ENCODE measurements at regions not wholly inside any gene's neighbourhood (a gene's known extent, or its start where the extent isn't known, plus 50 kb on each side); places are given as distances from the start of the nearest gene placed in this dataset.

- Histone ChIP-seq H3K4me3 (ENCODE audit: control insufficient read depth in 1 of 2, extremely low read depth in 1 of 2, low read length in 1 of 2) (no peak overlapping the region), H3K27ac (ENCODE audit: low read length) (no peak overlapping the region), H3K4me1 (ENCODE audit: control insufficient read depth in 1 of 2, extremely low read depth in 1 of 2, insufficient read depth in 2 of 2, low read length in 2 of 2) (no peaks in the 10 kb centered on the region), H3K9me3 (no peaks in the 10 kb centered on the region), H3K36me3 (ENCODE audit: control insufficient read depth in 2 of 2, extremely low read depth in 1 of 2, insufficient read depth in 1 of 2, low read length in 1 of 2) (no peaks in the 10 kb centered on the region), H3K27me3 (replicated peaks in 1 of 2; ENCODE audit: control insufficient read depth in 2 of 2, extremely low read depth in 1 of 2, insufficient read depth in 2 of 2, low read length in 1 of 2) (peaks cover 0 to 2% of the 10 kb centered on the region in 2 experiments)
- POLR2A ChIA-PET, result no interaction called here
- peaks cover 4 to 7% of the 10 kb centered on the region in 2 donors for H3K27me3 Mint-ChIP-seq
- H3K4me1 Mint-ChIP-seq, result no peaks in the 10 kb centered on the region
- ATAC-seq (replicated peaks in 1 of 4) (no peak), DNase-seq (no peak)
- H3K36me3 Mint-ChIP-seq, result no peaks in the 10 kb centered on the region
- CTCF ChIA-PET, result no interaction called here
- no peak overlapping the region for H3K27ac Mint-ChIP-seq
- WGBS (ENCODE audit: insufficient coverage), result no CpG with 5 or more reads among the region's 1 CpG
- H3K4me3 Mint-ChIP-seq, result no peak overlapping the region
- H3K9me3 Mint-ChIP-seq, result no peaks in the 10 kb centered on the region
Measured at GRCh38 chr9:3036333-3036700, 192.4 kb upstream of the PUM3 start.

- ChIA-PET POLR2A (no interaction called here), CTCF (no interaction called here)
- Histone ChIP-seq H3K4me1 (ENCODE audit: control insufficient read depth in 1 of 2, extremely low read depth in 1 of 2, insufficient read depth in 2 of 2, low read length in 2 of 2) (no peaks in the 10 kb centered on the region), H3K4me3 (ENCODE audit: control insufficient read depth in 1 of 2, extremely low read depth in 1 of 2, low read length in 1 of 2) (no peak overlapping the region), H3K9me3 (no peaks in the 10 kb centered on the region), H3K36me3 (ENCODE audit: control insufficient read depth in 2 of 2, extremely low read depth in 1 of 2, insufficient read depth in 1 of 2, low read length in 1 of 2) (no peaks in the 10 kb centered on the region), H3K27ac (ENCODE audit: low read length) (no peak overlapping the region), H3K27me3 (replicated peaks in 1 of 2; ENCODE audit: control insufficient read depth in 2 of 2, extremely low read depth in 1 of 2, insufficient read depth in 2 of 2, low read length in 1 of 2) (peaks cover 0 to 2% of the 10 kb centered on the region in 2 experiments)
- no peaks in the 10 kb centered on the region for H3K36me3 Mint-ChIP-seq
- H3K4me3 Mint-ChIP-seq, result no peak overlapping the region
- ATAC-seq (replicated peaks in 1 of 4) (no peak), DNase-seq (no peak)
- 82% methylated on average over 2 of the region's 8 CpGs for WGBS (ENCODE audit: insufficient coverage)
- no peak overlapping the region for H3K27ac Mint-ChIP-seq
- H3K4me1 Mint-ChIP-seq, result no peaks in the 10 kb centered on the region
- H3K9me3 Mint-ChIP-seq, result no peaks in the 10 kb centered on the region
- peaks cover 4 to 7% of the 10 kb centered on the region in 2 donors for H3K27me3 Mint-ChIP-seq
Measured at GRCh38 chr9:3035579-3036332, 191.9 kb upstream of the PUM3 start.

GRCh38 chr9:3032898-3033297, 189.0 kb upstream of the PUM3 start:
- Mint-ChIP-seq H3K4me3 (no peak overlapping the region), H3K27ac (no peak overlapping the region), H3K9me3 (no peaks in the 10 kb centered on the region), H3K4me1 (no peaks in the 10 kb centered on the region), H3K27me3 (peaks cover 4 to 7% of the 10 kb centered on the region in 2 donors), H3K36me3 (no peaks in the 10 kb centered on the region)
- Histone ChIP-seq H3K36me3 (ENCODE audit: control insufficient read depth in 2 of 2, extremely low read depth in 1 of 2, insufficient read depth in 1 of 2, low read length in 1 of 2) (no peaks in the 10 kb centered on the region), H3K9me3 (no peaks in the 10 kb centered on the region), H3K4me3 (ENCODE audit: control insufficient read depth in 1 of 2, extremely low read depth in 1 of 2, low read length in 1 of 2) (no peak overlapping the region), H3K27me3 (replicated peaks in 1 of 2; ENCODE audit: control insufficient read depth in 2 of 2, extremely low read depth in 1 of 2, insufficient read depth in 2 of 2, low read length in 1 of 2) (peaks cover 0 to 2% of the 10 kb centered on the region in 2 experiments), H3K4me1 (ENCODE audit: control insufficient read depth in 1 of 2, extremely low read depth in 1 of 2, insufficient read depth in 2 of 2, low read length in 2 of 2) (no peaks in the 10 kb centered on the region), H3K27ac (ENCODE audit: low read length) (no peak overlapping the region)
- ChIA-PET POLR2A (no interaction called here), CTCF (no interaction called here)
- WGBS (ENCODE audit: insufficient coverage), result 80% methylated on average over 1 of the region's 4 CpGs
- ATAC-seq (replicated peaks in 1 of 4) (no peak), DNase-seq (no peak)

- Histone ChIP-seq H3K9me3 (no peaks in the 10 kb centered on the region), H3K27ac (ENCODE audit: low read length) (no peak overlapping the region), H3K27me3 (replicated peaks in 1 of 2; ENCODE audit: control insufficient read depth in 2 of 2, extremely low read depth in 1 of 2, insufficient read depth in 2 of 2, low read length in 1 of 2) (no peaks in the 10 kb centered on the region), H3K4me1 (ENCODE audit: control insufficient read depth in 1 of 2, extremely low read depth in 1 of 2, insufficient read depth in 2 of 2, low read length in 2 of 2) (no peaks in the 10 kb centered on the region), H3K36me3 (ENCODE audit: control insufficient read depth in 2 of 2, extremely low read depth in 1 of 2, insufficient read depth in 1 of 2, low read length in 1 of 2) (no peaks in the 10 kb centered on the region), H3K4me3 (ENCODE audit: control insufficient read depth in 1 of 2, extremely low read depth in 1 of 2, low read length in 1 of 2) (no peak overlapping the region)
- H3K27ac Mint-ChIP-seq, result no peak overlapping the region
- WGBS (ENCODE audit: insufficient coverage), result no CpG with 5 or more reads among the region's 4 CpGs
- no peaks in the 10 kb centered on the region for H3K9me3 Mint-ChIP-seq
- no peaks in the 10 kb centered on the region for H3K4me1 Mint-ChIP-seq
- no peak overlapping the region for H3K4me3 Mint-ChIP-seq
- DNase-seq (no peak), ATAC-seq (replicated peaks in 1 of 4) (no peak)
- no peaks in the 10 kb centered on the region for H3K36me3 Mint-ChIP-seq
- ChIA-PET POLR2A (no interaction called here), CTCF (no interaction called here)
- H3K27me3 Mint-ChIP-seq, result peaks cover 0 to 2% of the 10 kb centered on the region in 2 donors
Measured at GRCh38 chr9:3028535-3028934, 184.6 kb upstream of the PUM3 start.

- ChIA-PET POLR2A (no interaction called here), CTCF (no interaction called here)
- Mint-ChIP-seq H3K27me3 (peaks cover 0 to 6% of the 10 kb centered on the region in 2 donors), H3K4me1 (no peaks in the 10 kb centered on the region), H3K9me3 (peaks cover 0 to 3% (median 0%) of the 10 kb centered on the region in 3 donors), H3K36me3 (no peaks in the 10 kb centered on the region), H3K27ac (no peak overlapping the region), H3K4me3 (no peak overlapping the region)
- WGBS (ENCODE audit: insufficient coverage), result 60% methylated on average over 2 of the region's 3 CpGs
- Histone ChIP-seq H3K4me3 (ENCODE audit: control insufficient read depth in 1 of 2, extremely low read depth in 1 of 2, low read length in 1 of 2) (no peak overlapping the region), H3K4me1 (ENCODE audit: control insufficient read depth in 1 of 2, extremely low read depth in 1 of 2, insufficient read depth in 2 of 2, low read length in 2 of 2) (no peaks in the 10 kb centered on the region), H3K27ac (ENCODE audit: low read length) (no peak overlapping the region), H3K27me3 (replicated peaks in 1 of 2; ENCODE audit: control insufficient read depth in 2 of 2, extremely low read depth in 1 of 2, insufficient read depth in 2 of 2, low read length in 1 of 2) (no peaks in the 10 kb centered on the region), H3K9me3 (no peaks in the 10 kb centered on the region), H3K36me3 (ENCODE audit: control insufficient read depth in 2 of 2, extremely low read depth in 1 of 2, insufficient read depth in 1 of 2, low read length in 1 of 2) (no peaks in the 10 kb centered on the region)
- ATAC-seq (replicated peaks in 1 of 4), result no peak
- no peak for DNase-seq
Measured at GRCh38 chr9:3027210-3027609, 183.3 kb upstream of the PUM3 start.

- no peaks in the 10 kb centered on the region for H3K9me3 ChIP-seq
- H3K4me3 ChIP-seq (ENCODE audit: control insufficient read depth in 1 of 2, extremely low read depth in 1 of 2, low read length in 1 of 2), result no peak overlapping the region
- H3K27me3 ChIP-seq (replicated peaks in 1 of 2; ENCODE audit: control insufficient read depth in 2 of 2, extremely low read depth in 1 of 2, insufficient read depth in 2 of 2, low read length in 1 of 2), result no peaks in the 10 kb centered on the region
- no peak overlapping the region for H3K4me3 Mint-ChIP-seq
- DNase-seq, result no peak
- no peaks in the 10 kb centered on the region for H3K36me3 ChIP-seq (ENCODE audit: control insufficient read depth in 2 of 2, extremely low read depth in 1 of 2, insufficient read depth in 1 of 2, low read length in 1 of 2)
- H3K36me3 Mint-ChIP-seq, result no peaks in the 10 kb centered on the region
- ChIA-PET POLR2A (no interaction called here), CTCF (no interaction called here)
- H3K4me1 ChIP-seq (ENCODE audit: control insufficient read depth in 1 of 2, extremely low read depth in 1 of 2, insufficient read depth in 2 of 2, low read length in 2 of 2), result no peaks in the 10 kb centered on the region
- no peak overlapping the region for H3K27ac Mint-ChIP-seq
- ATAC-seq (replicated peaks in 1 of 4), result no peak
- H3K4me1 Mint-ChIP-seq, result no peaks in the 10 kb centered on the region
- no CpG with 5 or more reads among the region's 3 CpGs for WGBS (ENCODE audit: insufficient coverage)
- H3K9me3 Mint-ChIP-seq, result peaks cover 0 to 3% (median 0%) of the 10 kb centered on the region in 3 donors
- H3K27me3 Mint-ChIP-seq, result peaks cover 0 to 15% of the 10 kb centered on the region in 2 donors
- no peak overlapping the region for H3K27ac ChIP-seq (ENCODE audit: low read length)
Measured at GRCh38 chr9:3023449-3023848, 179.6 kb upstream of the PUM3 start.

All from T-cell (primary cell).